Right lobe of liver (tissue), 6 donors: ENCODE measurements at regions not wholly inside any gene's neighbourhood (a gene's known extent, or its start where the extent isn't known, plus 50 kb on each side); places are given as distances from the start of the nearest gene placed in this dataset.

Experiments used
- ATAC-seq, 4 donors: fragments of 200-7000 bp; cut with Tn5 transposase; one replicate each; pipeline ENCODE4 v1.9.1; 2020; ENCODE audit warnings: mild to moderate bottlenecking in 4 of 4, moderate library complexity in 4 of 4
- DNase-seq, 3 donors: peaks; one replicate each; pipeline ENCODE4 v3.0.0-alpha.2; 2020
- H3K27ac ChIP-seq, 3 donors: fragments of 200-600 bp; one replicate each; pipeline ENCODE4 v1.8.0; 2022
- H3K27me3 ChIP-seq, 2 donors: fragments of 200-600 bp; one replicate each; pipeline ENCODE4 v1.8.0; 2022
- H3K36me3 ChIP-seq, 4 donors: fragments of 200-600 bp; sonication (generic) in 1 of 4; one replicate each; pipeline versions ENCODE4 v1.5.1 to v1.8.0; 2017 to 2022; ENCODE audit warnings: control low read depth in 1 of 4
- H3K4me1 ChIP-seq, 4 donors: fragments of 200-600 bp; sonication (generic) in 1 of 4; one replicate each; pipeline versions ENCODE4 v1.5.1 to v1.8.0; 2017 to 2022; ENCODE audit warnings: control low read depth in 1 of 4
- H3K4me3 ChIP-seq, 3 donors: fragments of 200-600 bp; one replicate each; pipeline ENCODE4 v1.8.0; 2022
- H3K9me3 ChIP-seq, 4 donors: fragments of 200-600 bp; sonication (generic) in 1 of 4; one replicate each; pipeline versions ENCODE4 v1.5.1 to v1.8.0; 2017 to 2022; ENCODE audit warnings: control low read depth in 1 of 4
- POLR2A ChIP-seq: fragments of 450-650 bp; IDR thresholded peaks from one replicate; pipeline ENCODE4 v1.6.1; 2017; ENCODE audit warnings: antibody characterized with exemption, mild to moderate bottlenecking
- WGBS: methylation state at CpG from one replicate; pipeline ENCODE4 v1.1.6; 2018; ENCODE audit warnings: low coverage, low lambda C conversion rate; ENCODE audit not compliant: insufficient coverage; ENCODE audit errors: missing lambda C conversion rate; 5-methylcytosine and 5-hydroxymethylcytosine counted together
- intact Hi-C, 2 donors: fragments of 100-400 bp; cut with DNase I; formaldehyde crosslinking; loops; one replicate each; pipeline versions ENCODE4 v1.11.2 to v1.14.1; 2022
- TF ChIP-seq, protein P1 (sequence below), 4 donors: fragments of 200-600 bp in 3 of 4; fragments of 450-650 bp in 1 of 4; IDR thresholded peaks; one replicate each; pipeline versions ENCODE4 v1.5.1 to v1.8.0; 2016 to 2022; ENCODE audit warnings: antibody characterized with exemption in 4 of 4, mild to moderate bottlenecking in 2 of 4
- donor health status: DM: no; HTN: yes; CAD: no.
- donor health status: DM: no; HTN: no; CAD: no.
- donor health status: DM: no; HTN: no; CAD: no.
- donor health status: DM: no; HTN: yes; CAD: no.
- donor health status: DM: no; HTN: yes; CAD: no.

DNA sequence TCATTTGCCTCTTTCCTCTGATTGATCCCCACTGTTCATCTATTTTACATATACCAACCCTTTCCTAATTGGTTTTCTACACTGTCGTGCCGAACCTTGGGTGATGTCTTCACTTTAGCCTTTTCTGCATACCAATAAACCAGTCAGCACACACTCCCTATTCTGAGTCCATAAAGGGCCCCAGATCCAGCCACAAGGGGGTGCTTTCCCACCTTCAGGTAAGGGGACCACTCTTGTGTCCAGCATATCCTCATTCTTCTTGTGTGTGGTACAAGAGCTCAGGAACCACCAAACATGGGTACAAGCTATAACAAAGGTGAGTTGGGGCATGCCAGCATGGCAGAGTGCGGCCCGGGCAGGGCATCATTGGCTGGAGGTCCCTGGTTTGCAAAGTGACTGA lies 859.8 kb downstream of the FSCB start:
- WGBS: 96% methylated on average over 4 of the region's 4 CpGs
- no peaks in the 10 kb centered on the region for H3K27me3 ChIP-seq
- no peaks in the 10 kb centered on the region for H3K9me3 ChIP-seq
- H3K27ac ChIP-seq: no peak overlapping the region
- DNase-seq (peak in 1 of 3 donors; percentile 24), ATAC-seq (no peak)
- H3K36me3 ChIP-seq: no peaks in the 10 kb centered on the region
- intact Hi-C loops: no loop called here
- TF ChIP-seq, protein P1, sequence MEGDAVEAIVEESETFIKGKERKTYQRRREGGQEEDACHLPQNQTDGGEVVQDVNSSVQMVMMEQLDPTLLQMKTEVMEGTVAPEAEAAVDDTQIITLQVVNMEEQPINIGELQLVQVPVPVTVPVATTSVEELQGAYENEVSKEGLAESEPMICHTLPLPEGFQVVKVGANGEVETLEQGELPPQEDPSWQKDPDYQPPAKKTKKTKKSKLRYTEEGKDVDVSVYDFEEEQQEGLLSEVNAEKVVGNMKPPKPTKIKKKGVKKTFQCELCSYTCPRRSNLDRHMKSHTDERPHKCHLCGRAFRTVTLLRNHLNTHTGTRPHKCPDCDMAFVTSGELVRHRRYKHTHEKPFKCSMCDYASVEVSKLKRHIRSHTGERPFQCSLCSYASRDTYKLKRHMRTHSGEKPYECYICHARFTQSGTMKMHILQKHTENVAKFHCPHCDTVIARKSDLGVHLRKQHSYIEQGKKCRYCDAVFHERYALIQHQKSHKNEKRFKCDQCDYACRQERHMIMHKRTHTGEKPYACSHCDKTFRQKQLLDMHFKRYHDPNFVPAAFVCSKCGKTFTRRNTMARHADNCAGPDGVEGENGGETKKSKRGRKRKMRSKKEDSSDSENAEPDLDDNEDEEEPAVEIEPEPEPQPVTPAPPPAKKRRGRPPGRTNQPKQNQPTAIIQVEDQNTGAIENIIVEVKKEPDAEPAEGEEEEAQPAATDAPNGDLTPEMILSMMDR (IDR thresholded peaks at IDR 0.05): no peak
- no peak for TF ChIP-seq POLR2A
- no peak overlapping the region for H3K4me3 ChIP-seq
- no peaks in the 10 kb centered on the region for H3K4me1 ChIP-seq

DNA sequence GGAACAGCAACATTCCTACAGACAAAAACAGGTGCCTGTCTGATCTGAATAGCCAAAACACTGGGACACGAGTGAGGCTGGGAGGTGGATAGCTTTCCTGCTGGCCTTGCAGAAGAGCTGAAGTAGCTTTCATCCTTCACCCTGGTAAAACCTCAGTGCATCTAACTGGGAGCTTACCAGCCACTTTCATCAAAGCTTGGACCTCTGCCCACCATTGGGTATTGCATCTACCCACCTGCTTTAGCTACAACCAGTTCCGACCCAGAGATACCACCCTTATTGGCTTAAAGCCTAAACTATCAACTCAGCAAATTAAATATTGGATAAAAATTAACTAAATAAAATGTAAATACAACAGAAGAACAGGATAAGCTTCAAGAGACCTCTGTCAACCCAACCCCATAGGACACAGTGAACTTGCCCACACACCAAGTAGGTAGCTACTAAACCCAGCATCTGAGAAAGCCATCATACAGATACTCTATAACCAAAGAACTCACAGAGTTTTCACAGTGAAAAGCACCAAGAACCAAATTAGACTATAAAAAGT lies 866.3 kb downstream of the FSCB start:
- no peaks in the 10 kb centered on the region for H3K27me3 ChIP-seq
- H3K9me3 ChIP-seq: no peaks in the 10 kb centered on the region
- H3K27ac ChIP-seq: no peak overlapping the region
- TF ChIP-seq, protein P1 (IDR thresholded peaks at IDR 0.05): no peak
- no peak for TF ChIP-seq POLR2A
- intact Hi-C loops: no loop called here
- no peaks in the 10 kb centered on the region for H3K4me1 ChIP-seq
- no peak overlapping the region for H3K4me3 ChIP-seq
- WGBS: 36% methylated on average over 1 of the region's 2 CpGs
- ATAC-seq (peak; percentile 21 to 78 (median 66)), DNase-seq (no peak)
- H3K36me3 ChIP-seq: no peaks in the 10 kb centered on the region

DNA sequence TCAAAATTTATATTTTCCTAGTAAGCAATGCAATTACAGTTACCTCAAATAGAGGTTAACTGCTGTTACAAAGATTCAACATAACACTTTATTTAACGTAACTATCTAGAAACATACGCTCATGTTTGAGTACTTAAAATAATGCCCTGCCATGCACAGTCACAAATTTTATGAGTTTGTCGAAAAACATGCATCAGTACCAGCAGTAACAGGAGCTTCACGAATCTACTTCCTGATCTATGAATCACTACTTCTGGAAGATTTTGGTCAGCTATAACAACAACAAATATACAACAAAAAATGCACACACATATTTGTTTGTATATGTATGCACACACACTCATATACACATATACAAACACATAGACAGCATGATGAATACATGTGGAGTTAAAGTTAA lies 881.8 kb downstream of the FSCB start:
- Histone ChIP-seq H3K36me3 (no peaks in the 10 kb centered on the region), H3K4me3 (no peak overlapping the region), H3K27ac (no peak overlapping the region), H3K9me3 (no peaks in the 10 kb centered on the region), H3K27me3 (no peaks in the 10 kb centered on the region), H3K4me1 (no peaks in the 10 kb centered on the region)
- intact Hi-C loops: no loop called here
- WGBS: 76% methylated on average over 4 of the region's 4 CpGs
- ATAC-seq (no peak), DNase-seq (no peak)
- no peak for TF ChIP-seq POLR2A
- TF ChIP-seq, protein P1 (IDR thresholded peaks at IDR 0.05): no peak

DNA sequence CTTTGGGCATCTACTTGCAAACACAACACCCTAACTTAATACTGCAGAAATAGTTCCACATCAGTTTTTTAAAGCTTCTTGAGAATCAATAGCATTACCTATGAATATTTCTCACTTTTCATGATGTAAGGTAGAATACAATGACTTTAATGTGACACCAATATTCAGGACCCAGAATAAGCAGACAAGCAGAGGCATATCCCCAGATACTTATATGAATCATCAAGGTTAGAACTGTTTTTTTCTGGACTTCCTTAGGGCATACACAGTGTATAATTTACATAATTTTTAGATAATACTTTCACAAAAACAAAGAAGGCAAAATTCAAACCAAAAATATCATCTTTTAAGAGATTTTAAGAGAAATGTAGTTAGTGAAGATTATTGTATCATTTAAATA lies 885.8 kb downstream of the FSCB start:
- Histone ChIP-seq H3K4me1 (no peaks in the 10 kb centered on the region), H3K36me3 (no peaks in the 10 kb centered on the region), H3K9me3 (no peaks in the 10 kb centered on the region), H3K27me3 (no peaks in the 10 kb centered on the region), H3K27ac (no peak overlapping the region), H3K4me3 (no peak overlapping the region)
- TF ChIP-seq, protein P1 (IDR thresholded peaks at IDR 0.05): no peak
- no peak for TF ChIP-seq POLR2A
- DNase-seq: no peak
- intact Hi-C loops: no loop called here
- ATAC-seq: no peak
